ENCODE measurements at regions not wholly inside any gene's neighbourhood (a gene's known extent, or its start where the extent isn't known, plus 50 kb on each side); places are given as distances from the start of the nearest gene placed in this dataset.

- DNase-seq, result no peak
These were observed 78.2 kb downstream of the NCOR2 start for GRCh38 chr12:124489220-124489619.

GRCh38 chr12:124488520-124488919 is 78.9 kb downstream of the NCOR2 start:
- DNase-seq, result no peak

GRCh38 chr12:124487834-124488165 is 79.6 kb downstream of the NCOR2 start:
- DNase-seq, result no peak

DNA sequence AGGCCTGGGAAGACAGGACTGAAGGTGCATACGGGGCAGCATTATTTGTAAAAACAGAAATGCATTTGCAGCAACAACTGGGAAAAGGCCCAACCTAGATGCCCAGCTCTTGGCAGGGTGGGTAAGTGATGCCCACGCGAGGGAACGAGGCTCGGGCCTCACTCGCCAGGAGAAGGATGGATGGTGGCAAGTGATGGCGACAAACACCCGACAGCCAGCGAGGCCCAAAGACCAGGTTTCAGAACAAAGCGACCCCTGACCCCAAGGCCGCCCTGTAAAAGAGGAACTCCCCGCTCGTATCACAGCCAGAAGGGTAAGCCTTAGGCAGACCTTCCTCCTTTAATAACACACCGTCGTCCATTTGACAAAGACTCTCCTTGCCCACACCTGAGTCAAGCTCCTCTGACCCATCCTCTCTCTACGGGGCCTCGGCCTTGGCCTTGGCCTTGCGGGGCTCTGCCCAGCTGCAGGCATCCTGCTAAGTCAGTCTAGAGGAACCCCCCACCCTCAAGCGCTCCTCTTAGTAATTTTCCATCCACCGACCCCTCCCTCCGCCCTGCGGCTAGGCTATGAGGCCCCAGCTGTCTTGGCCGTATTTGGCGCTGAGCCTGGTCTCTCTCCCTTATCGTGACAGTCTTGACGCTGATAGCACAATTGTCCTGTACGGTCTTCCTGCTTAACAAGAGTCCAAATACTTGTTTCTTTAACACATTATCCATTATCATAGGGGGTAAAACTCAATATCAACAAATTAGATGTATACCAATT is 80.2 kb downstream of the NCOR2 start:
- DNase-seq, result no peak

DNA sequence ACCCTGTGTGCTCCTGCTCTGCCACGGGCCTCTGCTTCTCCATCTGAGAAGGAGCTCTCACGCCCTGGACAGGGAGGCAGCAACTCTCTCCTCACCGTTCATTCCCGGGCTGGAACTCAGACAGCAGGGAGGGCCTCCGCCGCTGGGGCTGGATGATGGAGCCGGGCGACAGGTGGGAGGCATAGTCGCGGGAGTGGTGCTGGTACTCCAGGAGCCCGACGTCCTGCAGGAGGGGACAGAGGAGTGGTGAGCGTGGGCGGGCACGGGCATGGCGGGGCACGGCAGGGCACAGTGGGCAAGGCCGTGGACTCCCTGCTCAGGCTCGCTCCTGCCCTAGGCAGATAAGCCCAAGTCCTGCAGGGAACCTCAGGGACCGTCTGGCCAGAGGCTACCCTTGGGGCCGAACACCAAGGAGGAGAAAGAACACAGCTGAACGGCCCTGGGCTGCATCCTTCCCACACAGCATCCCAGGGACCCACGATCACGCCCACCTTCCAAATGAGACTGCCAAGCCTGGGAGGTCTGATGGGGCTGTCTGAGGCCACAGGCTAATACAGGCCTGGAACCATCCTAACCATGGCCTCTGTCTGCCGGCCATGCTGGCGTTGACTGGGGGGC is 81.0 kb downstream of the NCOR2 start:
- no peak for DNase-seq

- no peak for DNase-seq
These were observed 82.0 kb downstream of the NCOR2 start for GRCh38 chr12:124485371-124485770.

- no peak for DNase-seq
These were observed 82.9 kb downstream of the NCOR2 start for GRCh38 chr12:124484526-124484953.

GRCh38 chr12:124484067-124484466 is 83.3 kb downstream of the NCOR2 start:
- DNase-seq, result no peak

DNA sequence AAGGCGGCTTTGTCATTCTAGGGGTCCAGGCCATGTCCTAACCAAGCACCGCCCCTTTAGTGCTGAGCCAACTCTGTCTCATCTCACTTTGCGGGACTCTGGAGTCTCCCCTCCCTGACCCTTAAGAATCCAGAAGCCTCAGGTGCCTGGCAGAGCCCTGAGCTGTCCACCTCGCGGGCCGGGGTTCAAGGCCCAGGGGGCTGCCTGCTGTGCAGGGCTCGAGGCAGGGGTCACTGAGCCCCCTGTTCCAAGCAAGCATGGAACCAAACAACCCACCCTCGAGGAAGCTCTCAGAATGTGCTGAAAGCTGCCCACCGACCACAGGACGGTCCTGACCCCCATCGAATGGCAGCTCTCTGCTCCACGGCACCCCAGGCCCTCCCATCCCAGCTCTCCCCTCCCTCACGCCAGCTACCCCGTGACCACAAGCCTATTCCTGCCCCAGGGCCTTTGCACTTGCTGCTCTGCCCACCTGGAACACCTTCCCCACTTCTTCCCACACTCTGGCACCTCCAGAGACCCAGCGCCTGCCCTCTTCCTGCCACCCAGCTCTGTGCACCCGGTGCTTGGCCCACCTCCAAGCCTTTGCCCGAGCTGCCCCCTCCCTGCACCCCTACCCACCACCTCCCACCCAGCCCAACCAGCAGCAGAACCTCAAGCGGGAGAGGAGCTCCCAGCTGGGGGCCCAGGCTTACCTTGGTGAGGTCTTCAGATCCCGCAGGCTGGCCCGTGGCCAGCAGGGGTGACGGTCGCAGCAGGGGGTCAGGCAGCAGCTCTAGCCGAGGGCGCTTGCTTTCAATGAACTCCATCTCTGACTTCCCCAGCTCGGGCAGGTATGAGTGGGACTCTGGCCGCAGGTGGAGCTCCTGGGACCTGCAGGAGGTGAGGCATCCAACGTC is 84.3 kb downstream of the NCOR2 start:
- DNase-seq, result no peak

GRCh38 chr12:124482567-124482893 is 84.9 kb downstream of the NCOR2 start:
- DNase-seq, result no peak

DNA sequence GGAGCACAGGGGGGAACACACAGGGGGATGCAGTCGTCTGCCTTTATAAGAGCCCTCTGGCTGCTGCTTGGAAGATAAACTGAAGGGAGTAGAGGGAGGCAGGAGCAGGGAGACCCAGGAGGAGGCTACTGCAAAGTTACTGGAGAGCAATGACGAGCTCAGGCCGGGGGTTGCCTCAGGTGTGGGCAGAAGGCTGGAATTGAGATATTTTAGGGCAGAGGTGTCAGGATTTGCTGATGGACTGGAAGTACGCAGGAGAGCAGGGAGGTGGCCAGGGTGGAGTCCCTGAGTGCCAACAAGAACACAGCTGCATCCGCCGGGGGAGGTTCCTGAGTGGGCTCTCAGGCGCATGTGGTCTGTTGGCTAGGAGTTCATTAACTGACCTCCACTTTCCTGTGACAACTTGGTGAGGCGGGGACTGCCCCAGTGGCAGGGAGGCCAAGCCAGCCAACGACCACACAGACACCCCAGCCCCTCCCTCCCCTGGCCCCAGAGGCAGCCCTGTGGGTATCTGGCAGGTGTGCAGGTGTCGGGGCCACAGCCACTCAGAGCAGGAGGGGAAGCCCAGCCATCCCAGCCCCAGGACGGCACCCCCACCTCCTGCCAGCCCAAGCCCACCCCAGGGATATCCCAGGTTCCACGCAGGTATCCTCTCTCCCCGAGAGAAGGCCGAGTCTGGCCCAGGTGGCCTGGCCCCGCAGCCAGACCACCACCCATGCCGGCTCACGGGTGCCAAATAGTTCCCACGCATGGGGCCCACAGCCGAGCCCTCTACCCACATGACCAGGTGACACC is 85.4 kb downstream of the NCOR2 start:
- DNase-seq, result no peak

DNA sequence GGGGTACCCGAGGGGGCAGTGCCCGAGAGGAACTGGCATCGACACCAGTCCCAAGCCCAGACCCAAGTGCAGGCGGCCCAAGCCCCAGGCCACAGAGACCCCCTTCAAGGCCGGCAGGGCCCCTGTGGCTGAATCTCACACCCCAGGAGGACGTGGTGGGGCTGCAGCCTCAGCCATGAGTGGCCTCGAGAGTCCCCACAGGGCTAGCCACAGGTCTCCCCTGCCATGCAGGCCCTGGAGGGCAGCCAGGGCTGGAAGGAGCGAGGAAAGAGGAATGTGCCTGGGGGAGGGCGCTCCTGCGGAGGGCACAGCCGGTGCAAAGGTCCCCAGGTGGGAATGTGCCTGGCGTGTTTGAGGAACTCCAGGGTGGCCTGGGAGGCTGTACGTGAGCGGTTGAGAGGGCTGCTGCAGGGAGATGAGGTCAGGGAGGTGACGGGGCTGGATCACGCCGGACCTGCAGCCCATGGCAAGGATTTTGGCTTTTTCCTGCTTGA is 86.1 kb downstream of the NCOR2 start:
- DNase-seq, result no peak

DNA sequence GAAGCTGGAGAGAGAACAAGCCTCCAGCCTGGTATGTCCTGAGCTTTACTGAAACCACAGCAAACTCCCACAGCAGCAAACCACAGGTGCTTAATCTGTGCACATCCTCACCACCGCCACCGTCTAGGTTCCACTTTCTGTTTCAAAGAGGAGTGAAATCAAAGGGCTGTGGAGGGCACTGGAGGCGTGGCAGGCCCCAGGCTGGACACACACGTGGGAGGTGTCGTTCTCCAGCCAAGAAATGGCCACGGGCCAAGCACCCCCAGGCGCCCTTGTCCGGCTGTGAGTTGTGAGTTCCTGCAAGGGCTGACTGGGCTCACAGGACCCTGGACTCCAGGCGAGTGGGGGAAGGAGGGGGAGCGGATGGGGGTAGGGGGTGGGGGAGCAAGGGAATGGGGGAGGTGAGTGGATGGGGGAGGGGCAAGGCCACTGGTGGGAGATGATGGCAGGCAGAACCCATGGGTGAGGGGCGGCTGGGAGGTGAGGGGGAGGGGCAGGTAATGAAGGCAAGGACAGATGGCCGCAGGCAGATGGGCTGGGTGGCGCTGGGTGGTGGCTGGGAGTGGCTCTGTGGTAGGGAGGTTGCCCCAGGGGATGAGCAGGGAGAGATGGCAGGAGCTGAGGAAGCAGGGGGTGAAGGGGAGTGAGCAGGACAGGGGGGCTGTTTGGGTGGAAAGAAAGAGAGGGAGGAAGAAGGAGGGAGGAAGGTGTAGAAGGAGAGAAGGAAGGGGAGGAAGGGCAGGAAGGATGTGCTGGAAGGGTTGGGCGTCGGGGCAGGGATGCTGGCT is 86.7 kb downstream of the NCOR2 start:
- peak; percentile 58 for DNase-seq

GRCh38 chr12:124479680-124480468 is 87.5 kb downstream of the NCOR2 start:
- no peak for DNase-seq

DNA sequence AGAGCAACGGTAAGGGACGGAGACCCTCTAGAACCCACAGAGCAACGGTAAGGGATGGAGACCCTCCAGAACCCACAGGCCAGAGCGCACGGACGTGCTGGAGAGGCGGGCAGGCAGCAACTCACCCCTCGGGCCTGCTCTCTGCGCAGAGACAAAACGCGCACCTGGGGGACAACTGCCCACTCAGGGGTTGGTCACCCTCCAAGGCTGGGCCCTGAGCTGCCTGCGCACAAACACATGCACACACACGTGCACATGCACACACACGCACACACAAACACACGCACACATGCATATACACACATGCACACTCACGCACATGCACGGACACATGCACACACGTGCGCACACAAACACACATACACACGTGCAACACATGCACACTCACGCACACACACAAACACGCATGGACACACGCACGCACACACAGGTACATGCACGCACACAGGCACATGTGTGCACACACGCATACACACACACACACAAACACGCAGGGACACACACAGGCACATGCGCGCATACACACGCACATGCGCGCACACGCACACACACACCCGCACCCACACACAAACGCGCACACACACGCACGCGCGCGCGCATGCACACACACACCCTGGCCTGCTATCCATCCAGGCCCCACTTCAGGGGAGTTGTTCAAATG is 88.3 kb downstream of the NCOR2 start:
- no peak for DNase-seq

DNA sequence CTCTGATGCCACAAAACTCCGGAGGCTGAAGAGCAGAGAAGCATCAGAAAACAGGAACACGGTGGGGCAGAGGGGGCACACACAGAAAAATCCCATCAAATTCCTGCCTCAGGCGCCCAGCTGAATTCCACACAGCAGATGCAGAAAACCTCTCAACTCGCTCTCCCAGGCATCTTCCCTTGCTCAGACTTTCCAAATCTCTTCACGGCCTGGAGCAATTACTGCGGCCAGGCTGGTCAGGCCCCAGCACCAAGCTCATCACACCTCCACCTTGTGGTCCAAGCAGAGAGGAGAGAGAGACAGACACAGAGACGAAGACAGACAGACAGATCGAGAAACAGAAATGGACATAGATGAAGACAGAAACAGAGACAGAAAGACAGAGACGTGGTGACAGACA is 89.0 kb downstream of the NCOR2 start:
- DNase-seq, result no peak

DNA sequence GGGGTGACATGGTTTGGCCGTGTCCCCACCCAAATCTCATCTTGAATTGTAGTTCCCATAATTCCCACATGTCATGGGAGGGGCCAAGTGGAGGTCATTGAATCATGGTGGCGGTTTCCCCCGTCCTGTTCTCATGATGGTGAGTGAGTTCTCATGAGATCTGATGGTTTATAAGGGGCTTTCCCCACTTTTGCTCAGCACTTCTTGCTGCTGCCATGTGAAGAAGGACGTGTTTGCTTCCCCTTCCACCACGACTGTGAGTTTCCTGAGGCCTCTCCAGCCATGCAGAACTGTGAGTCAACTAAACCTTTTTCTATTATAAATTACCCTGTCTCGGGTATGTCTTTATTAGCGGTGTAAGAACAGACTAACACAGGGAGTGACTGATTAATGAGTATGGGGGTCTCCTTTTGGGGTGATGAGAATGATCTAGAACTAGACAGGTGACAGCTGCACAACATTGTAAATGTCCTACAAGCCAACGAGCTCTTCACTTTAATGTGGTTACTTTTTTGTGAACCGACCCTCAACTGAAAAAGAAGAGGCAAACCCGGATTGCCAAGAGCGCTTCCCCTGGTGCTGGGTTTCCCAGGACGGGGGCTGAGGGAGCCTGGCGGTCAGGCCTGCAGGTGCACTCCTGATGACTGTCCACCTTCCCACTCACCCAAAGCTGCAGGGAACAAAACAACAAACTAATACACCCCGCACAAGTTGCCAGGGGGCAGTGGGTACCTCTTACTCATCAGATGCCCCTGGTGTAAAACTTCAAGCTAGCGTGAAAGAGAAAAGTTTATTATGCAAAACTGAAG is 90.1 kb downstream of the NCOR2 start:
- DNase-seq, result no peak

- no peak for DNase-seq
These were observed 91.4 kb downstream of the NCOR2 start for GRCh38 chr12:124476011-124476400.

GRCh38 chr12:124475295-124476010 is 92.0 kb downstream of the NCOR2 start:
- DNase-seq, result no peak

Data from NCI-H146 (cell line).